ENCODE measurements at regions not wholly inside any gene's neighbourhood (a gene's known extent, or its start where the extent isn't known, plus 50 kb on each side); places are given as distances from the start of the nearest gene placed in this dataset.

GRCh38 chr13:39877134-39877533, 221.7 kb downstream of the COG6 start:
- TF ChIP-seq CTCF (IDR thresholded peaks at IDR 0.05) = no peak
- TF ChIP-seq POLR2A (IDR thresholded peaks at IDR 0.05) = no peak
- TF ChIP-seq EP300 (IDR thresholded peaks at IDR 0.05) = no peak
